WTC11 (cell line): ENCODE measurements at regions not wholly inside any gene's neighbourhood (a gene's known extent, or its start where the extent isn't known, plus 50 kb on each side); places are given as distances from the start of the nearest gene placed in this dataset.

ENCODE experiments used
- ATAC-seq: fragments of 200-7000 bp; cut with Tn5 transposase; 2 replicates; pipeline ENCODE4 v1.10.0; 2021; ENCODE audit warnings: mild to moderate bottlenecking, moderate library complexity
- CTCF ChIA-PET: fragments of 300-600 bp; sonication (Branson Sonifier 250); formaldehyde crosslinking; loops from one replicate; lab custom pipeline; 2021; ENCODE audit warnings: antibody characterized with exemption; lab: Charles Lee
- POLR2A ChIA-PET: fragments of 350-600 bp; sonication (Branson Sonifier 250); formaldehyde crosslinking; loops from one replicate; lab custom pipeline; 2021; ENCODE audit warnings: antibody characterized with exemption; lab: Charles Lee
- DNase-seq: peaks from one replicate; pipeline ENCODE4 v3.0.0; 2021; ENCODE audit warnings: low spot score
- H3K27ac Mint-ChIP-seq: 2 replicates; pipeline ENCODE4 v1.8.0; 2021; ENCODE audit warnings: mixed read lengths
- H3K27me3 Mint-ChIP-seq: 2 replicates; pipeline ENCODE4 v1.8.0; 2021; ENCODE audit warnings: low read depth, mild to moderate bottlenecking, moderate library complexity, mixed read lengths
- H3K36me3 Mint-ChIP-seq: 2 replicates; pipeline ENCODE4 v1.8.0; 2021; ENCODE audit warnings: mixed read lengths
- H3K4me1 Mint-ChIP-seq: 2 replicates; pipeline ENCODE4 v1.8.0; 2022; ENCODE audit warnings: mixed read lengths
- H3K4me3 Mint-ChIP-seq: 2 replicates; pipeline ENCODE4 v1.8.0; 2021; ENCODE audit warnings: mild to moderate bottlenecking, moderate library complexity, mixed read lengths
- H3K9me3 Mint-ChIP-seq: 2 replicates; pipeline ENCODE4 v1.8.0; 2021; ENCODE audit warnings: mixed read lengths
- GRHL2 ChIP-seq: fragments of 250-450 bp; sonication (Bioruptor Pico); IDR thresholded peaks from 2 replicates; pipeline ENCODE4 v1.8.0; 2022; ENCODE audit warnings: mild to moderate bottlenecking, moderate library complexity; ENCODE audit not compliant: insufficient replicate concordance, severe bottlenecking
- NFATC4 ChIP-seq: fragments of 250-450 bp; sonication (Bioruptor Pico); IDR thresholded peaks from 2 replicates; pipeline ENCODE4 v1.9.0; 2021; ENCODE audit warnings: mild to moderate bottlenecking
- NFYB ChIP-seq: sonication (generic); formaldehyde crosslinking; conservative IDR thresholded peaks from 2 replicates; pipeline ENCODE4 v1.8.0; 2022; ENCODE audit warnings: low read depth, missing genetic modification reagents
- SMAD3 ChIP-seq: sonication (generic); formaldehyde crosslinking; IDR thresholded peaks from 2 replicates; pipeline ENCODE4 v1.8.0; 2022; ENCODE audit warnings: missing genetic modification reagents, mild to moderate bottlenecking, borderline replicate concordance
- ZBTB21 ChIP-seq: sonication (generic); formaldehyde crosslinking; IDR thresholded peaks from 2 replicates; pipeline ENCODE4 v1.8.1; 2023; ENCODE audit warnings: mild to moderate bottlenecking, missing genetic modification reagents, borderline replicate concordance
- ZNF219 ChIP-seq: sonication (generic); formaldehyde crosslinking; IDR thresholded peaks from 2 replicates; pipeline ENCODE4 v1.8.0; 2023; ENCODE audit warnings: missing genetic modification reagents, mild to moderate bottlenecking, borderline replicate concordance
- ZNF263 ChIP-seq: sonication (generic); formaldehyde crosslinking; IDR thresholded peaks from 2 replicates; pipeline ENCODE4 v1.8.1; 2022; ENCODE audit warnings: low read depth, mild to moderate bottlenecking, moderate library complexity, missing genetic modification reagents
- ZNF317 ChIP-seq: sonication (generic); formaldehyde crosslinking; IDR thresholded peaks from 2 replicates; pipeline ENCODE4 v1.8.1; 2023; ENCODE audit warnings: low read depth, mild to moderate bottlenecking, moderate library complexity, missing genetic modification reagents, borderline replicate concordance
- ZNF416 ChIP-seq: fragments of 250-450 bp; sonication (Bioruptor Pico); IDR thresholded peaks from 2 replicates; pipeline ENCODE4 v1.9.0; 2021; ENCODE audit warnings: mild to moderate bottlenecking, inconsistent platforms
- TF ChIP-seq, protein P1 (sequence below): sonication (generic); formaldehyde crosslinking; IDR thresholded peaks from 2 replicates; pipeline ENCODE4 v1.8.1; 2022; ENCODE audit warnings: mild to moderate bottlenecking, moderate library complexity, missing genetic modification reagents
- TF ChIP-seq, protein P2 (sequence below): sonication (generic); formaldehyde crosslinking; IDR thresholded peaks from 2 replicates; pipeline ENCODE4 v1.8.0; 2022; ENCODE audit warnings: missing genetic modification reagents
- TF ChIP-seq, protein P3 (sequence below): fragments of 250-450 bp; sonication (Bioruptor Pico); IDR thresholded peaks from 2 replicates; pipeline ENCODE4 v2.1.2; 2022; ENCODE audit warnings: mild to moderate bottlenecking, moderate library complexity
- TF ChIP-seq, protein P4 (sequence below): fragments of 250-450 bp; sonication (Bioruptor Pico); IDR thresholded peaks from 2 replicates; pipeline ENCODE4 v1.9.0; 2021; ENCODE audit warnings: mild to moderate bottlenecking
- TF ChIP-seq, protein P5 (sequence below): sonication (generic); formaldehyde crosslinking; IDR thresholded peaks from 2 replicates; pipeline ENCODE4 v1.8.0; 2023; ENCODE audit warnings: mild to moderate bottlenecking, missing genetic modification reagents
- TF ChIP-seq, protein P6 (sequence below): sonication (generic); formaldehyde crosslinking; IDR thresholded peaks from 2 replicates; pipeline ENCODE4 v1.8.1; 2022; ENCODE audit warnings: low read depth, missing genetic modification reagents, borderline replicate concordance
- TF ChIP-seq, protein P7 (sequence below): sonication (generic); formaldehyde crosslinking; IDR thresholded peaks from 2 replicates; pipeline ENCODE4 v1.8.1; 2022; ENCODE audit warnings: missing genetic modification reagents, borderline replicate concordance
- TF ChIP-seq, protein P8 (sequence below): sonication (generic); formaldehyde crosslinking; IDR thresholded peaks from 2 replicates; pipeline ENCODE4 v1.8.1; 2022; ENCODE audit warnings: mild to moderate bottlenecking, missing genetic modification reagents, moderate library complexity, borderline replicate concordance
- TF ChIP-seq, protein P9 (sequence below): sonication (generic); formaldehyde crosslinking; IDR thresholded peaks from 2 replicates; pipeline ENCODE4 v1.8.0; 2022; ENCODE audit warnings: mild to moderate bottlenecking, missing genetic modification reagents

DNA sequence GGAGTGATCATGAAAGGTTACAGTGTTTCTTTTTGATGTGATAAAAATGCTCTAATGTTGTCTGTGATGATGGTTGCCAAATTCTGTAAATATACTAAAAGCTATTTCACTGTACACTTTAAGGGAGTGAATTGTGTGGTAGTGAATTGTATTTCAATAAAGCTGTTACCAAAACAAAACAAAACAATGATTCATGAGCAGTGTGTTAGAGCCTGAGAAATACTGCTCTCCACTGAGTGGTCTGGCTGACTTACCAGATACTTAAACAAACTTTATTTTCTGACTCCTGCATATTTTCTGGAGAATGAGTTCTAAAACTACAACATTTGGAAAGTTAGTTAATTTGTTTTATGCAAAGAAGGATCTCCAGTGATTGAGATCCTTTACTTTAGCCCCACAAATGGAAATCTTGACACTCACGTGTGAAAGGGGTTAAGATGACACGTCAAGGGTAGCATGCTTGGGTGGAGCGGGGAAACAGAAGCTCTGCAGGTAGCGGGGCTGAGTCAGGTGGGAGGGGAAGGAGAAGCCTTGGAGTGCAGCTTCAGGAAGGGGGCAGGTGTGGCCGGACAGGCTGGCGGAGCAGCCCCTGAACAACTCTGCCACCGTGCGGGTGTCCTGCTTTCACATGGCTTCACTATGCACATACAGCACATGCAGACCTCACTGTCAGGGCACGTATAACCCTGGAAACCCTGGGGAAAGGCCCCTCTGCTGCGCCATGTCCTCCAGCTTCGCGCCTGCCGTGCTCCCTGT, 256.7 kb downstream of the IRX1 start:
- TF ChIP-seq, protein P1, sequence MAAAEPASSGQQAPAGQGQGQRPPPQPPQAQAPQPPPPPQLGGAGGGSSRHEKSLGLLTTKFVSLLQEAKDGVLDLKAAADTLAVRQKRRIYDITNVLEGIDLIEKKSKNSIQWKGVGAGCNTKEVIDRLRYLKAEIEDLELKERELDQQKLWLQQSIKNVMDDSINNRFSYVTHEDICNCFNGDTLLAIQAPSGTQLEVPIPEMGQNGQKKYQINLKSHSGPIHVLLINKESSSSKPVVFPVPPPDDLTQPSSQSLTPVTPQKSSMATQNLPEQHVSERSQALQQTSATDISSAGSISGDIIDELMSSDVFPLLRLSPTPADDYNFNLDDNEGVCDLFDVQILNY (CRISPR knock-in tag): no peak
- TF ChIP-seq ZNF416: no peak
- TF ChIP-seq GRHL2: no peak
- TF ChIP-seq, protein P2, sequence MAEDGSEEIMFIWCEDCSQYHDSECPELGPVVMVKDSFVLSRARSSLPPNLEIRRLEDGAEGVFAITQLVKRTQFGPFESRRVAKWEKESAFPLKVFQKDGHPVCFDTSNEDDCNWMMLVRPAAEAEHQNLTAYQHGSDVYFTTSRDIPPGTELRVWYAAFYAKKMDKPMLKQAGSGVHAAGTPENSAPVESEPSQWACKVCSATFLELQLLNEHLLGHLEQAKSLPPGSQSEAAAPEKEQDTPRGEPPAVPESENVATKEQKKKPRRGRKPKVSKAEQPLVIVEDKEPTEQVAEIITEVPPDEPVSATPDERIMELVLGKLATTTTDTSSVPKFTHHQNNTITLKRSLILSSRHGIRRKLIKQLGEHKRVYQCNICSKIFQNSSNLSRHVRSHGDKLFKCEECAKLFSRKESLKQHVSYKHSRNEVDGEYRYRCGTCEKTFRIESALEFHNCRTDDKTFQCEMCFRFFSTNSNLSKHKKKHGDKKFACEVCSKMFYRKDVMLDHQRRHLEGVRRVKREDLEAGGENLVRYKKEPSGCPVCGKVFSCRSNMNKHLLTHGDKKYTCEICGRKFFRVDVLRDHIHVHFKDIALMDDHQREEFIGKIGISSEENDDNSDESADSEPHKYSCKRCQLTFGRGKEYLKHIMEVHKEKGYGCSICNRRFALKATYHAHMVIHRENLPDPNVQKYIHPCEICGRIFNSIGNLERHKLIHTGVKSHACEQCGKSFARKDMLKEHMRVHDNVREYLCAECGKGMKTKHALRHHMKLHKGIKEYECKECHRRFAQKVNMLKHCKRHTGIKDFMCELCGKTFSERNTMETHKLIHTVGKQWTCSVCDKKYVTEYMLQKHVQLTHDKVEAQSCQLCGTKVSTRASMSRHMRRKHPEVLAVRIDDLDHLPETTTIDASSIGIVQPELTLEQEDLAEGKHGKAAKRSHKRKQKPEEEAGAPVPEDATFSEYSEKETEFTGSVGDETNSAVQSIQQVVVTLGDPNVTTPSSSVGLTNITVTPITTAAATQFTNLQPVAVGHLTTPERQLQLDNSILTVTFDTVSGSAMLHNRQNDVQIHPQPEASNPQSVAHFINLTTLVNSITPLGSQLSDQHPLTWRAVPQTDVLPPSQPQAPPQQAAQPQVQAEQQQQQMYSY (CRISPR knock-in tag): no peak
- TF ChIP-seq ZBTB21 (CRISPR knock-in tag): no peak
- TF ChIP-seq, protein P3, sequence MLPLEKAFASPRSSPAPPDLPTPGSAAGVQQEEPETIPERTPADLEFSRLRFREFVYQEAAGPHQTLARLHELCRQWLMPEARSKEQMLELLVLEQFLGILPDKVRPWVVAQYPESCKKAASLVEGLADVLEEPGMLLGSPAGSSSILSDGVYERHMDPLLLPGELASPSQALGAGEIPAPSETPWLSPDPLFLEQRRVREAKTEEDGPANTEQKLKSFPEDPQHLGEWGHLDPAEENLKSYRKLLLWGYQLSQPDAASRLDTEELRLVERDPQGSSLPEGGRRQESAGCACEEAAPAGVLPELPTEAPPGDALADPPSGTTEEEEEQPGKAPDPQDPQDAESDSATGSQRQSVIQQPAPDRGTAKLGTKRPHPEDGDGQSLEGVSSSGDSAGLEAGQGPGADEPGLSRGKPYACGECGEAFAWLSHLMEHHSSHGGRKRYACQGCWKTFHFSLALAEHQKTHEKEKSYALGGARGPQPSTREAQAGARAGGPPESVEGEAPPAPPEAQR (CRISPR knock-in tag): no peak
- TF ChIP-seq, protein P4, sequence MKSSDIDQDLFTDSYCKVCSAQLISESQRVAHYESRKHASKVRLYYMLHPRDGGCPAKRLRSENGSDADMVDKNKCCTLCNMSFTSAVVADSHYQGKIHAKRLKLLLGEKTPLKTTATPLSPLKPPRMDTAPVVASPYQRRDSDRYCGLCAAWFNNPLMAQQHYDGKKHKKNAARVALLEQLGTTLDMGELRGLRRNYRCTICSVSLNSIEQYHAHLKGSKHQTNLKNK (CRISPR knock-in tag): no peak
- TF ChIP-seq, protein P5, sequence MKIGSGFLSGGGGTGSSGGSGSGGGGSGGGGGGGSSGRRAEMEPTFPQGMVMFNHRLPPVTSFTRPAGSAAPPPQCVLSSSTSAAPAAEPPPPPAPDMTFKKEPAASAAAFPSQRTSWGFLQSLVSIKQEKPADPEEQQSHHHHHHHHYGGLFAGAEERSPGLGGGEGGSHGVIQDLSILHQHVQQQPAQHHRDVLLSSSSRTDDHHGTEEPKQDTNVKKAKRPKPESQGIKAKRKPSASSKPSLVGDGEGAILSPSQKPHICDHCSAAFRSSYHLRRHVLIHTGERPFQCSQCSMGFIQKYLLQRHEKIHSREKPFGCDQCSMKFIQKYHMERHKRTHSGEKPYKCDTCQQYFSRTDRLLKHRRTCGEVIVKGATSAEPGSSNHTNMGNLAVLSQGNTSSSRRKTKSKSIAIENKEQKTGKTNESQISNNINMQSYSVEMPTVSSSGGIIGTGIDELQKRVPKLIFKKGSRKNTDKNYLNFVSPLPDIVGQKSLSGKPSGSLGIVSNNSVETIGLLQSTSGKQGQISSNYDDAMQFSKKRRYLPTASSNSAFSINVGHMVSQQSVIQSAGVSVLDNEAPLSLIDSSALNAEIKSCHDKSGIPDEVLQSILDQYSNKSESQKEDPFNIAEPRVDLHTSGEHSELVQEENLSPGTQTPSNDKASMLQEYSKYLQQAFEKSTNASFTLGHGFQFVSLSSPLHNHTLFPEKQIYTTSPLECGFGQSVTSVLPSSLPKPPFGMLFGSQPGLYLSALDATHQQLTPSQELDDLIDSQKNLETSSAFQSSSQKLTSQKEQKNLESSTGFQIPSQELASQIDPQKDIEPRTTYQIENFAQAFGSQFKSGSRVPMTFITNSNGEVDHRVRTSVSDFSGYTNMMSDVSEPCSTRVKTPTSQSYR: no peak
- TF ChIP-seq ZNF263 (CRISPR knock-in tag): no peak
- no peak for TF ChIP-seq NFYB (CRISPR knock-in tag)
- no peaks in the 10 kb centered on the region for H3K9me3 Mint-ChIP-seq
- H3K36me3 Mint-ChIP-seq: no peaks in the 10 kb centered on the region
- CTCF ChIA-PET: no interaction called here
- no peak overlapping the region for H3K27ac Mint-ChIP-seq
- no peaks in the 10 kb centered on the region for H3K27me3 Mint-ChIP-seq
- POLR2A ChIA-PET: no interaction called here
- ATAC-seq (no peak), DNase-seq (no peak)
- no peak overlapping the region for H3K4me3 Mint-ChIP-seq
- no peaks in the 10 kb centered on the region for H3K4me1 Mint-ChIP-seq

DNA sequence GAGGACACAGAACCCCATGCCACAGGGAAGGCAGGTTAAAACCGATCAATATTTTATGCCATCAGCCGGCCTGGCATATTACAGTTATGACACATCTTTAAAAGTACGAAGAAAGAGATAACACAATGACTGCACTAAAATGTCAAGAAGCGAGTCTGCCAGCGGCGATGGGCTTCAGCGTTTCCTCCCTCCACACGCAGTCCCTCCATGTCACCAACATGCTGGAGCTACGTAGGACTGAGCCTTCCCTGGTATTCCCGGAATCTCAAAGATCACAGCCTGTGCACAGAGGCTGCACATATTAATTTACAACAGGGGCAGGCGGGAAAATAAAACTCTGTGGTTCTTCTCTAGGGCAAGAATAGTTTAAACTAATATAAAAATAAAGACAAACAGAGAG, 257.7 kb downstream of the IRX1 start:
- H3K27me3 Mint-ChIP-seq: no peaks in the 10 kb centered on the region
- H3K4me3 Mint-ChIP-seq: no peak overlapping the region
- no peaks in the 10 kb centered on the region for H3K36me3 Mint-ChIP-seq
- ChIA-PET CTCF (no interaction called here), POLR2A (no interaction called here)
- H3K9me3 Mint-ChIP-seq: no peaks in the 10 kb centered on the region
- ATAC-seq: no peak
- DNase-seq: no peak
- H3K27ac Mint-ChIP-seq: no peak overlapping the region
- peaks cover 3% of the 10 kb centered on the region; the same call in 1 of the 2 replicates for H3K4me1 Mint-ChIP-seq
- TF ChIP-seq, protein P4 (CRISPR knock-in tag): no peak
- TF ChIP-seq ZNF219 (CRISPR knock-in tag) (no peak), ZNF317 (CRISPR knock-in tag) (no peak), NFATC4 (CRISPR knock-in tag) (no peak), SMAD3 (CRISPR knock-in tag) (no peak)
- TF ChIP-seq, protein P6, sequence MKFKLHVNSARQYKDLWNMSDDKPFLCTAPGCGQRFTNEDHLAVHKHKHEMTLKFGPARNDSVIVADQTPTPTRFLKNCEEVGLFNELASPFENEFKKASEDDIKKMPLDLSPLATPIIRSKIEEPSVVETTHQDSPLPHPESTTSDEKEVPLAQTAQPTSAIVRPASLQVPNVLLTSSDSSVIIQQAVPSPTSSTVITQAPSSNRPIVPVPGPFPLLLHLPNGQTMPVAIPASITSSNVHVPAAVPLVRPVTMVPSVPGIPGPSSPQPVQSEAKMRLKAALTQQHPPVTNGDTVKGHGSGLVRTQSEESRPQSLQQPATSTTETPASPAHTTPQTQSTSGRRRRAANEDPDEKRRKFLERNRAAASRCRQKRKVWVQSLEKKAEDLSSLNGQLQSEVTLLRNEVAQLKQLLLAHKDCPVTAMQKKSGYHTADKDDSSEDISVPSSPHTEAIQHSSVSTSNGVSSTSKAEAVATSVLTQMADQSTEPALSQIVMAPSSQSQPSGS: no peak
- TF ChIP-seq, protein P7, sequence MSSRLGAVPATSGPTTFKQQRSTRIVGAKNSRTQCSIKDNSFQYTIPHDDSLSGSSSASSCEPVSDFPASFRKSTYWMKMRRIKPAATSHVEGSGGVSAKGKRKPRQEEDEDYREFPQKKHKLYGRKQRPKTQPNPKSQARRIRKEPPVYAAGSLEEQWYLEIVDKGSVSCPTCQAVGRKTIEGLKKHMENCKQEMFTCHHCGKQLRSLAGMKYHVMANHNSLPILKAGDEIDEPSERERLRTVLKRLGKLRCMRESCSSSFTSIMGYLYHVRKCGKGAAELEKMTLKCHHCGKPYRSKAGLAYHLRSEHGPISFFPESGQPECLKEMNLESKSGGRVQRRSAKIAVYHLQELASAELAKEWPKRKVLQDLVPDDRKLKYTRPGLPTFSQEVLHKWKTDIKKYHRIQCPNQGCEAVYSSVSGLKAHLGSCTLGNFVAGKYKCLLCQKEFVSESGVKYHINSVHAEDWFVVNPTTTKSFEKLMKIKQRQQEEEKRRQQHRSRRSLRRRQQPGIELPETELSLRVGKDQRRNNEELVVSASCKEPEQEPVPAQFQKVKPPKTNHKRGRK (CRISPR knock-in tag): no peak
- TF ChIP-seq, protein P8, sequence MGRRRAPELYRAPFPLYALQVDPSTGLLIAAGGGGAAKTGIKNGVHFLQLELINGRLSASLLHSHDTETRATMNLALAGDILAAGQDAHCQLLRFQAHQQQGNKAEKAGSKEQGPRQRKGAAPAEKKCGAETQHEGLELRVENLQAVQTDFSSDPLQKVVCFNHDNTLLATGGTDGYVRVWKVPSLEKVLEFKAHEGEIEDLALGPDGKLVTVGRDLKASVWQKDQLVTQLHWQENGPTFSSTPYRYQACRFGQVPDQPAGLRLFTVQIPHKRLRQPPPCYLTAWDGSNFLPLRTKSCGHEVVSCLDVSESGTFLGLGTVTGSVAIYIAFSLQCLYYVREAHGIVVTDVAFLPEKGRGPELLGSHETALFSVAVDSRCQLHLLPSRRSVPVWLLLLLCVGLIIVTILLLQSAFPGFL: no peak
- TF ChIP-seq, protein P9, sequence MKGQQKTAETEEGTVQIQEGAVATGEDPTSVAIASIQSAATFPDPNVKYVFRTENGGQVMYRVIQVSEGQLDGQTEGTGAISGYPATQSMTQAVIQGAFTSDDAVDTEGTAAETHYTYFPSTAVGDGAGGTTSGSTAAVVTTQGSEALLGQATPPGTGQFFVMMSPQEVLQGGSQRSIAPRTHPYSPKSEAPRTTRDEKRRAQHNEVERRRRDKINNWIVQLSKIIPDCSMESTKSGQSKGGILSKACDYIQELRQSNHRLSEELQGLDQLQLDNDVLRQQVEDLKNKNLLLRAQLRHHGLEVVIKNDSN: no peak
